ENCODE measurements at regions not wholly inside any gene's neighbourhood (a gene's known extent, or its start where the extent isn't known, plus 50 kb on each side); places are given as distances from the start of the nearest gene placed in this dataset.
A peak's percentile ranks its signal among the peaks of the same experiment; 100 is the strongest.

- no peak overlapping the region for H3K27ac ChIP-seq (ENCODE audit: low read depth in 1 of 2, low read length in 2 of 2)
- no peak overlapping the region for H3K4me3 Mint-ChIP-seq
- peaks cover 5 to 18% (median 12%) of the 10 kb centered on the region in 3 donors for H3K27me3 Mint-ChIP-seq (ENCODE audit: low read depth in 3 of 3)
- no peak overlapping the region for H3K4me3 ChIP-seq (replicated peaks in 1 of 3; ENCODE audit: low read depth in 2 of 3, low read length in 3 of 3)
- H3K9me3 ChIP-seq (replicated peaks in 1 of 2; ENCODE audit: control insufficient read depth in 1 of 2, insufficient read depth in 1 of 2, low read length in 2 of 2): no peaks in the 10 kb centered on the region
- H3K4me1 Mint-ChIP-seq: peaks cover 8% of the 10 kb centered on the region
- H3K9ac ChIP-seq (ENCODE audit: insufficient read depth, low read length, poor library complexity, severe bottlenecking): no peak overlapping the region
- peaks cover 0 to 2% (median 0%) of the 10 kb centered on the region in 7 donors for H3K9me3 Mint-ChIP-seq
- no peaks in the 10 kb centered on the region for H3K36me3 Mint-ChIP-seq
- H3K4me2 ChIP-seq (replicated peaks; ENCODE audit: extremely low read depth, low read length, poor library complexity, severe bottlenecking): no peak overlapping the region
- H3K79me2 ChIP-seq (ENCODE audit: insufficient read depth, low read length): no peaks in the 10 kb centered on the region
- H4K20me1 ChIP-seq (ENCODE audit: insufficient read depth, low read length): no peaks in the 10 kb centered on the region
- H3K4me1 ChIP-seq (ENCODE audit: control insufficient read depth in 1 of 2, insufficient read depth in 2 of 2, low read length in 2 of 2): peaks cover 10 to 12% of the 10 kb centered on the region in 2 donors
- intact Hi-C loops (cut with micrococcal nuclease): loop anchor here (2.0 to 5.0 kb wide), 2 partner anchors 372 to 373 kb away; no protein-coding TSS in a partner anchor
- no peaks in the 10 kb centered on the region for H3K36me3 ChIP-seq (replicated peaks in 1 of 2; ENCODE audit: control insufficient read depth in 1 of 2, insufficient read depth in 2 of 2, low read length in 2 of 2)
- TF ChIP-seq CTCF (IDR thresholded peaks at IDR 0.05): peak; percentile 71
- no peak overlapping the region for H2AFZ ChIP-seq (ENCODE audit: insufficient read depth, low read depth, low read length, poor library complexity, severe bottlenecking)
- H3K27ac Mint-ChIP-seq: no peak overlapping the region
- peak; percentile 18 to 38 (median 28) for DNase-seq
- H3K27me3 ChIP-seq (ENCODE audit: control insufficient read depth in 2 of 2, insufficient read depth in 2 of 2, low read length in 2 of 2): peaks cover 0 to 8% of the 10 kb centered on the region in 2 donors
- WGBS (ENCODE audit: insufficient coverage): 0% methylated on average over 1 of the region's 6 CpGs
These were observed 65.1 kb upstream of the GTF3A start for GRCh38 chr13:27359199-27359821.

- intact Hi-C loops (cut with micrococcal nuclease): loop anchor here (5.0 kb wide), 1 partner anchor 622 kb away; no protein-coding TSS in a partner anchor
- H3K27ac Mint-ChIP-seq: no peak overlapping the region
- Histone ChIP-seq H3K4me1 (ENCODE audit: control insufficient read depth in 1 of 2, insufficient read depth in 2 of 2, low read length in 2 of 2) (peaks cover 10 to 12% of the 10 kb centered on the region in 2 donors), H2AFZ (ENCODE audit: insufficient read depth, low read depth, low read length, poor library complexity, severe bottlenecking) (no peak overlapping the region), H3K4me3 (replicated peaks in 1 of 3; ENCODE audit: low read depth in 2 of 3, low read length in 3 of 3) (no peak overlapping the region), H3K36me3 (replicated peaks in 1 of 2; ENCODE audit: control insufficient read depth in 1 of 2, insufficient read depth in 2 of 2, low read length in 2 of 2) (no peaks in the 10 kb centered on the region), H3K9ac (ENCODE audit: insufficient read depth, low read length, poor library complexity, severe bottlenecking) (no peak overlapping the region), H3K9me3 (replicated peaks in 1 of 2; ENCODE audit: control insufficient read depth in 1 of 2, insufficient read depth in 1 of 2, low read length in 2 of 2) (no peaks in the 10 kb centered on the region), H3K4me2 (replicated peaks; ENCODE audit: extremely low read depth, low read length, poor library complexity, severe bottlenecking) (no peak overlapping the region), H3K27ac (ENCODE audit: low read depth in 1 of 2, low read length in 2 of 2) (no peak overlapping the region), H3K27me3 (ENCODE audit: control insufficient read depth in 2 of 2, insufficient read depth in 2 of 2, low read length in 2 of 2) (peaks cover 0 to 8% of the 10 kb centered on the region in 2 donors), H3K79me2 (ENCODE audit: insufficient read depth, low read length) (no peaks in the 10 kb centered on the region), H4K20me1 (ENCODE audit: insufficient read depth, low read length) (no peaks in the 10 kb centered on the region)
- WGBS (ENCODE audit: insufficient coverage): 95% methylated on average over 4 of the region's 9 CpGs
- no peak overlapping the region for H3K4me3 Mint-ChIP-seq
- peaks cover 8% of the 10 kb centered on the region for H3K4me1 Mint-ChIP-seq
- peaks cover 7 to 18% (median 15%) of the 10 kb centered on the region in 3 donors for H3K27me3 Mint-ChIP-seq (ENCODE audit: low read depth in 3 of 3)
- no peak for TF ChIP-seq CTCF (IDR thresholded peaks at IDR 0.05)
- no peaks in the 10 kb centered on the region for H3K36me3 Mint-ChIP-seq
- DNase-seq: no peak
- H3K9me3 Mint-ChIP-seq: peaks cover 0 to 2% (median 0%) of the 10 kb centered on the region in 7 donors
These were observed 63.9 kb upstream of the GTF3A start for GRCh38 chr13:27360562-27360961.

Measured in CD14-positive monocyte (primary cell).